Endothelial cell of umbilical vein (primary cell): ENCODE measurements at regions not wholly inside any gene's neighbourhood (a gene's known extent, or its start where the extent isn't known, plus 50 kb on each side); places are given as distances from the start of the nearest gene placed in this dataset.

Experiments
- BruUV-seq: library from RNA; stranded (reverse); fragments of 400-500 nt; replicated peaks from 2 replicates; lab custom pipeline; 2021; lab: Mats Ljungman, UMichigan
- CTCF ChIA-PET: fragments of 300-600, 350-600 bp; sonication (Branson Sonifier 250); formaldehyde crosslinking; loops from one replicate; lab custom pipeline; 2021; ENCODE audit warnings: antibody characterized with exemption, inconsistent platforms; lab: Charles Lee
- POLR2A ChIA-PET: fragments of 300-600, 350-600 bp; sonication (Branson Sonifier 250); formaldehyde crosslinking; loops from one replicate; lab custom pipeline; 2021; ENCODE audit warnings: antibody characterized with exemption, inconsistent platforms; lab: Charles Lee
- DNase-seq: peaks from one replicate; pipeline ENCODE4 v3.0.0-alpha.2; 2011; ENCODE audit warnings: low read depth, low spot score
- FAIRE-seq: peaks from 2 replicates; lab custom pipeline; 2011; peaks lifted over from hg19 to GRCh38; lab: Jason Lieb, UNC
- H2AFZ ChIP-seq: 2 replicates; pipeline ENCODE4 v1.6.0; 2012; ENCODE audit warnings: low read depth, low read length, control low read depth, inconsistent platforms
- H3K27ac ChIP-seq: 2 replicates; pipeline ENCODE4 v1.5.1; 2011; ENCODE audit warnings: low read depth, mild to moderate bottlenecking, control low read depth, low read length, moderate library complexity; ENCODE audit not compliant: insufficient read depth
- H3K27me3 ChIP-seq, 2 experiments: 2 replicates each; pipeline versions ENCODE4 v1.6.0 to v1.6.1; 2011; ENCODE audit warnings: low read length in 2 of 2, mixed read lengths in 1 of 2; ENCODE audit not compliant: control insufficient read depth in 2 of 2, insufficient read depth in 2 of 2
- H3K36me3 ChIP-seq, 2 experiments: 2 replicates in 1 of 2; 3 replicates in 1 of 2; pipeline ENCODE4 v1.5.1; 2011; ENCODE audit warnings: low read length in 2 of 2, mild to moderate bottlenecking in 1 of 2, moderate library complexity in 1 of 2; ENCODE audit not compliant: control insufficient read depth in 2 of 2, insufficient read depth in 2 of 2; ENCODE audit errors: extremely low read depth in 1 of 2
- H3K4me1 ChIP-seq: 3 replicates; pipeline ENCODE4 v1.5.1; 2011; ENCODE audit warnings: mild to moderate bottlenecking, low read length; ENCODE audit not compliant: control insufficient read depth, insufficient read depth; ENCODE audit errors: extremely low read depth
- H3K4me2 ChIP-seq: 2 replicates; pipeline ENCODE4 v1.6.1; 2011; ENCODE audit warnings: low read length, control low read depth, mixed read lengths; ENCODE audit not compliant: insufficient read depth
- H3K4me3 ChIP-seq, 3 experiments: fragments of 200-600 bp in 1 of 3; sonication (generic), shearing (Covaris generic) in 1 of 3; replicated peaks in 1 of 3; 2 replicates each; pipeline ENCODE4 v1.5.1; 2011 to 2016; ENCODE audit warnings: control low read depth in 3 of 3, low read length in 3 of 3, mild to moderate bottlenecking in 2 of 3, inconsistent platforms in 1 of 3, low read depth in 1 of 3, moderate library complexity in 1 of 3; ENCODE audit not compliant: insufficient read depth in 1 of 3
- H3K79me2 ChIP-seq: 2 replicates; pipeline ENCODE4 v1.6.0; 2012; ENCODE audit warnings: low read length, inconsistent platforms; ENCODE audit not compliant: control insufficient read depth, insufficient read depth
- H3K9ac ChIP-seq: replicated peaks from 2 replicates; pipeline ENCODE3; 2011; ENCODE audit warnings: low read length, control low read depth; ENCODE audit not compliant: insufficient read depth; ENCODE audit errors: extremely low read depth
- H3K9me1 ChIP-seq: replicated peaks from 3 replicates; pipeline ENCODE4 v1.6.0; 2011; ENCODE audit warnings: mild to moderate bottlenecking, low read length; ENCODE audit not compliant: control insufficient read depth, insufficient read depth; ENCODE audit errors: extremely low read depth
- H3K9me3 ChIP-seq: replicated peaks from 2 replicates; pipeline ENCODE4 v1.5.1; 2012; ENCODE audit warnings: low read length, inconsistent platforms; ENCODE audit not compliant: control insufficient read depth, insufficient read depth
- H4K20me1 ChIP-seq: replicated peaks from 2 replicates; pipeline ENCODE3; 2011; ENCODE audit warnings: mild to moderate bottlenecking, low read length; ENCODE audit not compliant: control insufficient read depth, insufficient read depth; ENCODE audit errors: extremely low read depth
- CTCF ChIP-seq, 2 donors: IDR thresholded peaks; 1 replicate in 1 of 2; 2 replicates in 1 of 2; pipeline ENCODE4 v1.5.1; 2011; ENCODE audit warnings: low read length in 2 of 2, mild to moderate bottlenecking in 2 of 2, moderate library complexity in 2 of 2, control low read depth in 1 of 2, inconsistent platforms in 1 of 2, low read depth in 1 of 2; ENCODE audit not compliant: insufficient read depth in 1 of 2; ENCODE audit errors: extremely low read depth in 1 of 2
- EZH2 ChIP-seq: IDR thresholded peaks from 2 replicates; pipeline ENCODE4 v1.6.1; 2012; ENCODE audit warnings: borderline replicate concordance, low read depth, mild to moderate bottlenecking, moderate library complexity, low read length, inconsistent platforms; ENCODE audit not compliant: severe bottlenecking
- FOS ChIP-seq: IDR thresholded peaks from 2 replicates; pipeline ENCODE4 v1.6.1; 2011; ENCODE audit warnings: mild to moderate bottlenecking, low read length, moderate library complexity, borderline replicate concordance; ENCODE audit not compliant: insufficient read depth
- GATA2 ChIP-seq: IDR thresholded peaks from 2 replicates; pipeline ENCODE4 v1.7.0; 2011; ENCODE audit warnings: low read depth, mild to moderate bottlenecking, moderate library complexity, mixed read lengths, low read length; ENCODE audit not compliant: insufficient read length, insufficient read depth
- JUN ChIP-seq: IDR thresholded peaks from 2 replicates; pipeline ENCODE4 v1.6.1; 2011; ENCODE audit warnings: borderline replicate concordance, low read depth; ENCODE audit not compliant: insufficient read length, insufficient read depth
- MAX ChIP-seq: IDR thresholded peaks from 2 replicates; pipeline ENCODE4 v1.6.1; 2011; ENCODE audit not compliant: insufficient read depth, insufficient read length
- MYC ChIP-seq: IDR thresholded peaks from one replicate; pipeline ENCODE4 v1.6.1; 2011; ENCODE audit warnings: mild to moderate bottlenecking, low read depth, low read length
- POLR2A ChIP-seq: IDR thresholded peaks from 2 replicates; pipeline ENCODE4 v1.6.1; 2012; ENCODE audit warnings: low read depth, mild to moderate bottlenecking, control low read depth, low read length
- POLR2AphosphoS5 ChIP-seq: IDR thresholded peaks from 2 replicates; pipeline ENCODE4 v1.6.1; 2012; ENCODE audit warnings: low read depth, mild to moderate bottlenecking, control low read depth, low read length, moderate library complexity; ENCODE audit not compliant: insufficient read depth
- dilution Hi-C: fragments of 300-500 bp; cut with MboI; formaldehyde crosslinking; loops from one replicate; pipeline ENCODE4 v1.15.0; 2019; ENCODE audit warnings: low sequenced_read_pairs; ENCODE audit not compliant: extremely low pct_ligation_motif_present
- intact Hi-C: fragments of 100-400 bp; cut with micrococcal nuclease; formaldehyde crosslinking; loops from one replicate; pipeline ENCODE4 v1.10.0; 2022

DNA sequence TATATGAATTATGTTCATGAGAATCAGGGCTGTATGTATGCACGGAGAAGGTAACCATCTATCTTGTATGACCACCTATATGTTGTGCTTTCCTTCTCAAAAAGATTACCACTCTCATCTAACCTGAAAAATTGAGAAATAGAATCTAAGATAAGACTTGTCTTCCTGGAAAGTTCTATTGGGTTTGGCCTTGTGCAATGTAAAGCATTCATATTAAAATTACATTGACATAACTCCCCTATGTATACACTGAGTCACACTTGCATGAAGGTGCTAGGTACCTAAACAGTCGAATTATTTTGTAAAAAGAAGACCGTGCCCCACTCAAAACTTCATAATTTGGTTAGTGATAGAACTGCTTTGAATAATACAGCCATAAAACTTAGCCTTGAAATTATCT lies 54.5 kb upstream of the RFXAP start:
- DNase-seq, result no peak
- Histone ChIP-seq H2AFZ (no peak overlapping the region), H3K4me1 (no peaks in the 10 kb centered on the region), H3K27me3 (peaks cover 3% of the 10 kb centered on the region in 2 experiments), H3K4me3 (no peak overlapping the region), H3K9me3 (no peaks in the 10 kb centered on the region), H4K20me1 (no peaks in the 10 kb centered on the region), H3K79me2 (no peaks in the 10 kb centered on the region), H3K9ac (no peak overlapping the region), H3K4me2 (no peak overlapping the region), H3K27ac (no peak overlapping the region), H3K36me3 (no peaks in the 10 kb centered on the region), H3K9me1 (no peaks in the 10 kb centered on the region)
- intact Hi-C loops, result no loop called here
- ChIA-PET CTCF (no interaction called here), POLR2A (no interaction called here)
- FAIRE-seq, result no peak
- no peak for TF ChIP-seq CTCF (IDR thresholded peaks at IDR 0.05; ENCODE audit: extremely low read depth in 1 of 2, insufficient read depth in 1 of 2, low read depth in 1 of 2, low read length in 2 of 2)
- no peak for TF ChIP-seq MAX
- TF ChIP-seq MYC, result no peak
- no peak for TF ChIP-seq JUN
- no peak for TF ChIP-seq EZH2
- no peak for TF ChIP-seq POLR2AphosphoS5
- no peak for TF ChIP-seq GATA2
- no peak for TF ChIP-seq POLR2A
- no peak for TF ChIP-seq FOS
- no TSS peak for BruUV-seq
- dilution Hi-C loops, result no loop called here
